Fibroblast of lung (primary cell): ENCODE measurements at regions not wholly inside any gene's neighbourhood (a gene's known extent, or its start where the extent isn't known, plus 50 kb on each side); places are given as distances from the start of the nearest gene placed in this dataset.

Source experiments
- EZH2 ChIP-seq: IDR thresholded peaks from 2 replicates; pipeline ENCODE4 v1.5.1; 2012; ENCODE audit warnings: low read length, control low read depth, mild to moderate bottlenecking; ENCODE audit errors: missing control alignments
- TF ChIP-seq, protein P1 (sequence below), 2 donors: IDR thresholded peaks in 1 of 2; conservative IDR thresholded peaks in 1 of 2; 1 replicate in 1 of 2; 2 replicates in 1 of 2; pipeline ENCODE4 v1.5.1; 2011 to 2012; ENCODE audit warnings: low read length in 2 of 2, control low read depth in 1 of 2, inconsistent platforms in 1 of 2, low read depth in 1 of 2, mild to moderate bottlenecking in 1 of 2

DNA sequence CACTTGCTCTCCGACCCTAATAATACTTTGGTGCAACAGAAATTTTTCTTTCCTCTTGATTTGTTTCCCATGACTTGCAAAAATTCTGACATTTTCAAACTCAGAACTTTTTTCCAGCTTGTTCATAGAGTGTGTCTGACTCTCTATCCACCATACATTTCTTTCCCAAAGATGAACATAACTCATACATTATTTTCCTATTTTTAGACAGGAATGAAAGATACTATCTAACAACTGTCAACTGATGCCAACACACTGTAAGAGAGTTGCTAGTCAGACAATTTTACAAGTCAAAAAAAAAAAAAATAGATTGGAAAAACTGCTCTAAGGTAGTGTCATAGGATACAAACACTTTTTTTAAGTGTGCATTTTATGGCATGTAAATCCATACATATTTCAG lies 1001.0 kb upstream of the WWC1 start:
- TF ChIP-seq, protein P1, sequence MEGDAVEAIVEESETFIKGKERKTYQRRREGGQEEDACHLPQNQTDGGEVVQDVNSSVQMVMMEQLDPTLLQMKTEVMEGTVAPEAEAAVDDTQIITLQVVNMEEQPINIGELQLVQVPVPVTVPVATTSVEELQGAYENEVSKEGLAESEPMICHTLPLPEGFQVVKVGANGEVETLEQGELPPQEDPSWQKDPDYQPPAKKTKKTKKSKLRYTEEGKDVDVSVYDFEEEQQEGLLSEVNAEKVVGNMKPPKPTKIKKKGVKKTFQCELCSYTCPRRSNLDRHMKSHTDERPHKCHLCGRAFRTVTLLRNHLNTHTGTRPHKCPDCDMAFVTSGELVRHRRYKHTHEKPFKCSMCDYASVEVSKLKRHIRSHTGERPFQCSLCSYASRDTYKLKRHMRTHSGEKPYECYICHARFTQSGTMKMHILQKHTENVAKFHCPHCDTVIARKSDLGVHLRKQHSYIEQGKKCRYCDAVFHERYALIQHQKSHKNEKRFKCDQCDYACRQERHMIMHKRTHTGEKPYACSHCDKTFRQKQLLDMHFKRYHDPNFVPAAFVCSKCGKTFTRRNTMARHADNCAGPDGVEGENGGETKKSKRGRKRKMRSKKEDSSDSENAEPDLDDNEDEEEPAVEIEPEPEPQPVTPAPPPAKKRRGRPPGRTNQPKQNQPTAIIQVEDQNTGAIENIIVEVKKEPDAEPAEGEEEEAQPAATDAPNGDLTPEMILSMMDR (conservative IDR thresholded peaks at IDR 0.05 in 1 of 2, IDR thresholded peaks at IDR 0.05 in 1 of 2; ENCODE audit: low read depth in 1 of 2, low read length in 2 of 2): no peak
- no peak for TF ChIP-seq EZH2
